CD4-positive, alpha-beta memory T cell (primary cell): ENCODE measurements at regions not wholly inside any gene's neighbourhood (a gene's known extent, or its start where the extent isn't known, plus 50 kb on each side); places are given as distances from the start of the nearest gene placed in this dataset.

ENCODE experiments used
- CTCF ChIA-PET: fragments of 350-600 bp; sonication (Branson Sonifier 250); formaldehyde crosslinking; loops from one replicate; lab custom pipeline; 2021; ENCODE audit warnings: inconsistent platforms; ENCODE audit not compliant: partially characterized antibody; lab: Charles Lee
- POLR2A ChIA-PET: fragments of 350-600 bp; sonication (Branson Sonifier 250); formaldehyde crosslinking; loops from one replicate; lab custom pipeline; 2021; ENCODE audit not compliant: partially characterized antibody; lab: Charles Lee
- DNase-seq, 5 donors: peaks; one replicate each; pipeline versions ENCODE4 v3.0.0 to v3.0.0-alpha.2; 2020 to 2022; ENCODE audit warnings: mixed read lengths in 1 of 5
- H3K27ac ChIP-seq: one replicate; pipeline ENCODE4 v1.7.0; 2013; ENCODE audit warnings: low read depth, low read length
- H3K27me3 ChIP-seq: 2 replicates; pipeline ENCODE4 v1.7.0; 2013; ENCODE audit warnings: mild to moderate bottlenecking, low read length, moderate library complexity; ENCODE audit not compliant: insufficient read depth
- H3K36me3 ChIP-seq: 2 replicates; pipeline ENCODE4 v1.7.0; 2013; ENCODE audit warnings: mild to moderate bottlenecking, low read length, moderate library complexity; ENCODE audit not compliant: insufficient read depth
- H3K4me1 ChIP-seq: 2 replicates; pipeline ENCODE4 v1.7.0; 2013; ENCODE audit warnings: mild to moderate bottlenecking, low read length, moderate library complexity; ENCODE audit not compliant: insufficient read depth
- H3K4me3 ChIP-seq, 2 donors: one replicate each; pipeline ENCODE4 v1.7.0; 2013; ENCODE audit warnings: low read length in 2 of 2, mild to moderate bottlenecking in 1 of 2
- H3K9me3 ChIP-seq, 2 donors: one replicate each; pipeline ENCODE4 v1.7.0; 2013; ENCODE audit warnings: low read length in 2 of 2, control low read depth in 1 of 2; ENCODE audit not compliant: control insufficient read depth in 1 of 2
- H3K27ac Mint-ChIP-seq, 7 donors: one replicate each; pipeline ENCODE4 v1.8.0; 2020 to 2021; ENCODE audit warnings: mixed read lengths in 7 of 7, mild to moderate bottlenecking in 6 of 7, inconsistent platforms in 3 of 7, moderate library complexity in 3 of 7
- H3K27me3 Mint-ChIP-seq, 2 donors: one replicate each; pipeline ENCODE4 v1.8.0; 2020 to 2021; ENCODE audit warnings: mixed read lengths in 2 of 2
- H3K36me3 Mint-ChIP-seq, 2 donors: one replicate each; pipeline ENCODE4 v1.8.0; 2020 to 2021; ENCODE audit warnings: mixed read lengths in 2 of 2, inconsistent platforms in 1 of 2, mild to moderate bottlenecking in 1 of 2
- H3K4me1 Mint-ChIP-seq, 4 donors: one replicate each; pipeline ENCODE4 v1.8.0; 2020 to 2021; ENCODE audit warnings: mixed read lengths in 4 of 4, mild to moderate bottlenecking in 1 of 4
- H3K4me3 Mint-ChIP-seq, 8 donors: one replicate each; pipeline ENCODE4 v1.8.0; 2020 to 2021; ENCODE audit warnings: mixed read lengths in 8 of 8, mild to moderate bottlenecking in 7 of 8, moderate library complexity in 6 of 8, inconsistent platforms in 3 of 8
- H3K9me3 Mint-ChIP-seq, 8 donors: one replicate each; pipeline ENCODE4 v1.8.0; 2020 to 2021; ENCODE audit warnings: mixed read lengths in 8 of 8, mild to moderate bottlenecking in 5 of 8, inconsistent platforms in 3 of 8, moderate library complexity in 1 of 8
- intact Hi-C: fragments of 100-400 bp; cut with micrococcal nuclease; formaldehyde crosslinking; loops from one replicate; pipeline ENCODE4 v1.15.1; 2023

DNA sequence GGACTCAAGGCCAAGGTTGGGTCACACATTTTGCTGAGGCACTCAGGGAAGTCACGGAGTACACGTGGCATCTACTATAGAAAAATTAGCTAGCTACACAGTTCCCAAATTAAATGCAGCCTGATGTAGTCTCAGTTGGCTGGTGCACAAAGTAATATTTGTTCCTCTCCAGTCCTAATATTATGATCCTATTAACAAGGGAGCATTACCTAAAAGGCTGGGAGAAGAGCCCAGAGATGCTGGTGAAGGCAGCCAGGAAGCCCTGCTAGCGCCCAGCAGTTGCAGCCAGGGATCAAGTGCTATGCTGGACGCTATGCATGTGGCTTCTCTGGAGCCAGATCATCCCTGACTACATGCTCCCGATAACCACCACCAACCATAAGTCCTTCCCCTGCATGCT lies 88.0 kb upstream of the GSC start:
- Mint-ChIP-seq H3K4me3 (no peak overlapping the region), H3K9me3 (peaks cover 0 to 14% (median 6%) of the 10 kb centered on the region in 8 donors), H3K36me3 (no peaks in the 10 kb centered on the region), H3K27me3 (peaks cover 7 to 16% of the 10 kb centered on the region in 2 donors), H3K27ac (no peak overlapping the region), H3K4me1 (no peaks in the 10 kb centered on the region)
- POLR2A ChIA-PET, result no interaction called here
- Histone ChIP-seq H3K27ac (no peak overlapping the region), H3K4me3 (no peak overlapping the region), H3K27me3 (no peaks in the 10 kb centered on the region), H3K9me3 (no peaks in the 10 kb centered on the region), H3K36me3 (no peaks in the 10 kb centered on the region), H3K4me1 (no peaks in the 10 kb centered on the region)
- intact Hi-C loops, result no loop called here
- CTCF ChIA-PET, result no interaction called here
- no peak for DNase-seq

DNA sequence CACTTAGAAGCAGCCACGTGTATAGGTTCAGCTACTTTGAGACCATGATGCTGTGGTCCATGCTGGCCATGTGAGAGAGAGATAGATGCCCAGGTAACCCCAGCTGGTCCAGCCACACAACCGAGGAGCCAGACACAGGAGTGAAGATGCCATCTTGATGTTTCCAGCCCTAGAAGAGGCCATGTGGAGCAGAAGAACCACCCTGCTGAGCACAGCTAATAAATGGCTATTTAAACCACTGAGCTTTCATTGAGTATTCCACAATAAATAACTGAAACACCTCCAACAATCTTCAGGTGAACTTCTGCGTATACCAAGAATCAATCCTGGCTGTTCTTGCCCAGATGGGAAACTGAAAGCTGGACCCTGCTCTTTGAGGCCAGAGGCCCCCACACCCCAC lies 84.0 kb upstream of the GSC start:
- H3K36me3 ChIP-seq, result no peaks in the 10 kb centered on the region
- Mint-ChIP-seq H3K36me3 (no peaks in the 10 kb centered on the region), H3K9me3 (peaks cover 0 to 16% (median 5%) of the 10 kb centered on the region in 8 donors), H3K27ac (no peak overlapping the region), H3K27me3 (peaks cover 6 to 11% of the 10 kb centered on the region in 2 donors), H3K4me3 (no peak overlapping the region), H3K4me1 (no peaks in the 10 kb centered on the region)
- CTCF ChIA-PET, result no interaction called here
- intact Hi-C loops, result no loop called here
- DNase-seq, result no peak
- no peak overlapping the region for H3K27ac ChIP-seq
- POLR2A ChIA-PET, result no interaction called here
- no peak overlapping the region for H3K4me3 ChIP-seq
- no peaks in the 10 kb centered on the region for H3K9me3 ChIP-seq
- no peaks in the 10 kb centered on the region for H3K4me1 ChIP-seq
- no peaks in the 10 kb centered on the region for H3K27me3 ChIP-seq

DNA sequence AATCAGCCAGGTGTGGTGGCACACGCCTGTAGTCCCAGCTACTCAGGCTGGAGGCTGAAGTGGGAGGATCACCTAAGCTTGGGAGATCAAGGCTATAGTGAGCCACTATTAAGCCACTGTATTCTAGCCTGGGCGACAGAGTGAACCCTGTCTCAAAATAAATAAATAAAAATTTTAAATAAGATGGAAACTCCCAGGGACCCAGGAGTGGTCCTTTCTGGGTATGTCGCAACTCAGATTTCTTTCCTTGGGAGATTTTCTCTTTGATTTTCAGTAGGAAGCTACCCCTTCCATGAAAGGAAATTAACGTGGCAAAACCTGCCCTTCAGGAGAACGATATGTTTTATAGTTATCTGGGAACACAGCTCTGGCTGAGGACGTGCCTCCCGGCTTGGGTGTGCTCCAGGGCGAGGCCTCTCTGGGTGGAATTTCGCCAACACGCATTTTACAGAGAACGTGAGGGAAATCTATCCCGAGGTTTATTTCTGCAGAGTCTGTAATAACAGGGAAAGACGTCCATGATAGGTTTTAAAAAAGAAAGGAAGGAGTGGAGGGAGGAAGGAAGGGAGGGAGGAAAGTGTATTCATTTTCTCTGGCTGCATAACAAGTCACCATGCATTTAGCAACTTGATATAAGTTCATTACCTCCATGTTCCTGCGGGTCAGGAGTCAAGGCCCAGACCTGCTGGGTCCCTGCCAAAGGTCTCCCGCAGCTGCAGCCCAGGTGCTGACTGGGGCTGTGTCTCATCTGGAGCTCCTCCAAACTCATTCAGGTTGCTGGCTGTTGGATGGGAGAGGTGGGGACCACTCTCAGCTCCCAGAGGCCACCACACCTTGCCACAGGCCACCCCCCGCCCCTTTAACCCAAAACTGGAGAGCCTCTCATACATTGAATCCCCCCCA lies 80.6 kb upstream of the GSC start:
- Mint-ChIP-seq H3K4me1 (no peaks in the 10 kb centered on the region), H3K9me3 (peaks cover 0 to 14% (median 5%) of the 10 kb centered on the region in 8 donors), H3K27ac (no peak overlapping the region), H3K36me3 (no peaks in the 10 kb centered on the region), H3K27me3 (peaks cover 4 to 6% of the 10 kb centered on the region in 2 donors), H3K4me3 (no peak overlapping the region)
- H3K4me3 ChIP-seq, result no peak overlapping the region
- no peaks in the 10 kb centered on the region for H3K9me3 ChIP-seq
- no peaks in the 10 kb centered on the region for H3K27me3 ChIP-seq
- H3K4me1 ChIP-seq, result no peaks in the 10 kb centered on the region
- intact Hi-C loops, result no loop called here
- ChIA-PET POLR2A (no interaction called here), CTCF (no interaction called here)
- DNase-seq, result no peak
- H3K36me3 ChIP-seq, result no peaks in the 10 kb centered on the region
- no peak overlapping the region for H3K27ac ChIP-seq

DNA sequence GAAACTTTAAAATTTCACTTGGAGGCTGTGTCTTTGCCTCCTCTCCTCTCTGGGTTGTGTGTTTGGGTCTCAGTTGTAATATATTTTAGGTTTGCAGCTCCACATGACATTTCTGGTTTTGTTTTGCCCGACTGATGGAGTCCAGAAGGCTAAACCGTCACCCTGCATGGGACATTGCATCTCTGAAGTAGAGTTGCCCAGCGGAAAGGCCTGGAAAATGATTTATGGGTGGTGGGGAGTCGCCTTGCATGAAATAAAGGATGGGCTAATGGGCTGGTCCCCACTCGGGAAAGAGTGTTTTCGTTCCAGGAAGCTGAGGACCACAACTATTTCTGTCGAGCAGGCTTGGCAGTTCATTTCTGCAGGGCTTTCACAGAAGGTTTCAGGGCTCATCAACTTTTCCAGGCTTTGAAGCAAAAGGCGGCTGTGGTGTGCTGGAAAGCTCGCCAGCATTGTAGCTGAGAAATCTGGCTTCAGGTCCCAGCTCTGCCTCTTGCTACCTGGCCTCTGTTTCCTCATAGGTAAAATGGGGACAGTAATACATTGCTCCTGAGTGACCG lies 74.8 kb upstream of the GSC start:
- no peaks in the 10 kb centered on the region for H3K4me1 Mint-ChIP-seq
- Histone ChIP-seq H3K4me3 (no peak overlapping the region), H3K9me3 (no peaks in the 10 kb centered on the region), H3K27me3 (no peaks in the 10 kb centered on the region), H3K36me3 (no peaks in the 10 kb centered on the region), H3K27ac (no peak overlapping the region), H3K4me1 (no peaks in the 10 kb centered on the region)
- peaks cover 0 to 2% of the 10 kb centered on the region in 2 donors for H3K27me3 Mint-ChIP-seq
- no peak overlapping the region for H3K27ac Mint-ChIP-seq
- ChIA-PET POLR2A (no interaction called here), CTCF (no interaction called here)
- intact Hi-C loops, result no loop called here
- H3K4me3 Mint-ChIP-seq, result no peak overlapping the region
- H3K36me3 Mint-ChIP-seq, result no peaks in the 10 kb centered on the region
- H3K9me3 Mint-ChIP-seq, result peaks cover 0 to 3% (median 0%) of the 10 kb centered on the region in 8 donors
- no peak for DNase-seq

DNA sequence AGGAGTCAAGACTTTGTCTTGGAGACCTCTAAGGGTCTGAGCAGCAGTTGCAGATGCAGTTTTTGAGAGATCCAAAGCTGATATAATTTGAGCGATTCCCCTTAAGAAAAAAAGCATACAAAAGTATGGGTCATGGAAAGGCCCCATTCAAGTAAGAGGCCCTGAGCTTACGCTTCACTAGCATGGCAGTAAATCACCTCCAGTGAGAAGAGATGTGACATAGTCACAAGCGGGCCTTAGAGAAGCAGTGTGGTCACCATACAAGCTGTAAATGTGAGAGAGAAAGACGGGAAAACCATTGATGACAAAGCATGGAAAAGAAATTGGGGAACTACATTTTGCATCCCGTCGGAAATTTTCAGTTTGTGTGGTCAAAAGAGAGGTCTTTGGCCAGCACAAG lies 70.6 kb upstream of the GSC start:
- H3K27ac ChIP-seq, result no peak overlapping the region

DNA sequence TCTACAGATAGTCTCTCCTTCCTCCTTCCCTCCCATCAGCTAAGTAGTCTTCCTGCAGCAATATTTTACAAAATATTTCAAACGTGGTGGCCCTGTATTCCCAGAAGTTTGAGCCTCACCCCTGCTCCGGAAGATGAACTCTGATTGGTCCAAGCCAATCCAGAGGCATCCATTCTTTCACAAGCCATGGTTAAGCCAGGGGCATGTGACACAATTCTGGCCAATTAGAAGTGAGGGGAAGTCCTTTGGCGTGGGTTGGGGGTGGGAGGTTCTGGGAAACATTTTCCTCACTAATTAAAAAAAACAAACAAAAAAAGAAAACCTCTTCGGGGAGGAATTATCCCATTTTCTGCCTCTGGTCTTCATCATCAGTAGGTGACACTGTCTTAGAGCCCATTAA lies 69.4 kb upstream of the GSC start:
- no peaks in the 10 kb centered on the region for H3K4me1 ChIP-seq
- no peaks in the 10 kb centered on the region for H3K36me3 Mint-ChIP-seq
- no peak overlapping the region for H3K27ac ChIP-seq
- H3K4me3 ChIP-seq, result no peak overlapping the region
- CTCF ChIA-PET, result no interaction called here
- DNase-seq, result no peak
- no peaks in the 10 kb centered on the region for H3K4me1 Mint-ChIP-seq
- H3K9me3 Mint-ChIP-seq, result peaks cover 0 to 7% (median 3%) of the 10 kb centered on the region in 8 donors
- H3K27me3 ChIP-seq, result no peaks in the 10 kb centered on the region
- peaks cover 0 to 2% of the 10 kb centered on the region in 2 donors for H3K27me3 Mint-ChIP-seq
- intact Hi-C loops, result no loop called here
- POLR2A ChIA-PET, result no interaction called here
- no peak overlapping the region for H3K4me3 Mint-ChIP-seq
- no peaks in the 10 kb centered on the region for H3K36me3 ChIP-seq
- peak overlapping the region in 1 of 7 donors; percentile 16 for H3K27ac Mint-ChIP-seq
- no peaks in the 10 kb centered on the region for H3K9me3 ChIP-seq

More for the DNA sequence above, 70.6 kb upstream of the GSC start:
- Mint-ChIP-seq H3K27me3 (peaks cover 0 to 2% of the 10 kb centered on the region in 2 donors), H3K9me3 (peaks cover 0 to 4% (median 2%) of the 10 kb centered on the region in 8 donors), H3K36me3 (no peaks in the 10 kb centered on the region), H3K27ac (no peak overlapping the region), H3K4me1 (no peaks in the 10 kb centered on the region), H3K4me3 (no peak overlapping the region)
- DNase-seq, result no peak
- intact Hi-C loops, result no loop called here
- no peaks in the 10 kb centered on the region for H3K9me3 ChIP-seq
- H3K27me3 ChIP-seq, result no peaks in the 10 kb centered on the region
- POLR2A ChIA-PET, result no interaction called here
- H3K4me3 ChIP-seq, result no peak overlapping the region
- H3K4me1 ChIP-seq, result no peaks in the 10 kb centered on the region
- CTCF ChIA-PET, result no interaction called here
- no peaks in the 10 kb centered on the region for H3K36me3 ChIP-seq

DNA sequence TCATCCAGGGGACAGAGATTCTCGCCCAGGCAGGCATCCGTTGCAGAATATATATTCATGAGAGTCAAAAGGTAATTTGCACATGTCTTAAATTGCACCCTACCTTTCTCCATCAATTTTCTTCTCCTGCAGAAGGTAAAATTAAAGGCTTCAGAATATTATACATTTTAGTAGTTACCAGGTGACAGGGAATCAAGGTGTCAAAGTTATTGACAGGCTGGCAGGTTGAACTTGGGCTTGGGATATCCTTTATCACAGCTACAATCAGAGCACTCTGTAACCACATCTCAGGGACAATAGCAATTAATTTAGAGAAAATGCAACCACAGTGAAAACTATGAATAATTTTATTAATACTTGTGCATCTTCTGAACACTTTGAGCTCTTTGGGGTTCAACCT lies 66.9 kb upstream of the GSC start:
- DNase-seq, result no peak
- no peaks in the 10 kb centered on the region for H3K9me3 ChIP-seq
- ChIA-PET POLR2A (no interaction called here), CTCF (no interaction called here)
- Mint-ChIP-seq H3K4me1 (no peaks in the 10 kb centered on the region), H3K27me3 (peaks cover 1% of the 10 kb centered on the region in 2 donors), H3K27ac (no peak overlapping the region), H3K9me3 (peaks cover 0 to 7% (median 2%) of the 10 kb centered on the region in 8 donors), H3K36me3 (no peaks in the 10 kb centered on the region), H3K4me3 (no peak overlapping the region)
- H3K4me1 ChIP-seq, result no peaks in the 10 kb centered on the region
- intact Hi-C loops, result no loop called here
- H3K27ac ChIP-seq, result no peak overlapping the region
- H3K27me3 ChIP-seq, result no peaks in the 10 kb centered on the region
- H3K4me3 ChIP-seq, result no peak overlapping the region
- no peaks in the 10 kb centered on the region for H3K36me3 ChIP-seq
